Thyroid gland (tissue), 4 donors: ENCODE measurements at regions not wholly inside any gene's neighbourhood (a gene's known extent, or its start where the extent isn't known, plus 50 kb on each side); places are given as distances from the start of the nearest gene placed in this dataset.

Experiments used
- POLR2A ChIP-seq, 2 donors: fragments of 450-650 bp; IDR thresholded peaks; one replicate each; pipeline ENCODE4 v1.6.1; 2017; ENCODE audit warnings: antibody characterized with exemption in 2 of 2, mild to moderate bottlenecking in 2 of 2, moderate library complexity in 1 of 2
- TF ChIP-seq, protein P1 (sequence below), 6 experiments: fragments of 200-600 bp in 3 of 6; fragments of 450-650 bp in 3 of 6; sonication (generic) in 3 of 6; IDR thresholded peaks; one replicate each; pipeline ENCODE4 v1.5.1; 2016 to 2019; ENCODE audit warnings: antibody characterized with exemption in 6 of 6, mild to moderate bottlenecking in 2 of 6, inconsistent platforms in 1 of 6, moderate library complexity in 1 of 6

DNA sequence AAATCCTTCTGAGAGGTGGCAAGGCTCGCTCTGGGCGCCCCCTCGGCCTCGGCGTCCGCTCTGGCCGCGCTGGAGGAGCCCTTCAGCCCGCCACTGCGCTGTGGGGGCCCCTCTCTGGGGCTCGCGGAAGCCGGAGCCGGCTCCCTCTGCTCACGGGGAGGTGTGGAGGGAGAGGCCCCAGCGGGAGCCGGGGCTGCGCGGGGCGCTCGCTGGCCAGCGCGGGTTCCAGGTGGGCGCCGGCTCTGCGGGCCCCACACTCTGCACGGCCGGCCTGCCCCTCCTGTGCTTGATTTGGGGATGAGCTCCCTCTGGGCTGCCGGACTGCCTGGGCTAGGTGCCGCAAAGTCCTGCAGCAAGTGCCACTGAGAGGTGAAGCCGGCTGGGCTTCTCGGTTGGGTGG, 1260.7 kb upstream of the PRMT6 start:
- TF ChIP-seq, protein P1, sequence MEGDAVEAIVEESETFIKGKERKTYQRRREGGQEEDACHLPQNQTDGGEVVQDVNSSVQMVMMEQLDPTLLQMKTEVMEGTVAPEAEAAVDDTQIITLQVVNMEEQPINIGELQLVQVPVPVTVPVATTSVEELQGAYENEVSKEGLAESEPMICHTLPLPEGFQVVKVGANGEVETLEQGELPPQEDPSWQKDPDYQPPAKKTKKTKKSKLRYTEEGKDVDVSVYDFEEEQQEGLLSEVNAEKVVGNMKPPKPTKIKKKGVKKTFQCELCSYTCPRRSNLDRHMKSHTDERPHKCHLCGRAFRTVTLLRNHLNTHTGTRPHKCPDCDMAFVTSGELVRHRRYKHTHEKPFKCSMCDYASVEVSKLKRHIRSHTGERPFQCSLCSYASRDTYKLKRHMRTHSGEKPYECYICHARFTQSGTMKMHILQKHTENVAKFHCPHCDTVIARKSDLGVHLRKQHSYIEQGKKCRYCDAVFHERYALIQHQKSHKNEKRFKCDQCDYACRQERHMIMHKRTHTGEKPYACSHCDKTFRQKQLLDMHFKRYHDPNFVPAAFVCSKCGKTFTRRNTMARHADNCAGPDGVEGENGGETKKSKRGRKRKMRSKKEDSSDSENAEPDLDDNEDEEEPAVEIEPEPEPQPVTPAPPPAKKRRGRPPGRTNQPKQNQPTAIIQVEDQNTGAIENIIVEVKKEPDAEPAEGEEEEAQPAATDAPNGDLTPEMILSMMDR (IDR thresholded peaks at IDR 0.05), result no peak
- TF ChIP-seq POLR2A (IDR thresholded peaks at IDR 0.05), result no peak
